Astrocyte (in vitro differentiated cells and primary cell): ENCODE measurements at regions not wholly inside any gene's neighbourhood (a gene's known extent, or its start where the extent isn't known, plus 50 kb on each side); places are given as distances from the start of the nearest gene placed in this dataset.

Source experiments
- DNase-seq: peaks from one replicate; pipeline ENCODE4 v3.0.0-alpha.2; 2010; ENCODE audit warnings: low read depth
- FAIRE-seq: peaks from 2 replicates; lab custom pipeline; 2011; peaks lifted over from hg19 to GRCh38; lab: Jason Lieb, UNC
- H2AFZ ChIP-seq: 2 replicates; pipeline ENCODE4 v1.6.0; 2012; ENCODE audit warnings: low read depth, low read length, inconsistent platforms
- H3K27ac ChIP-seq: 2 replicates; pipeline ENCODE4 v1.5.1; 2011; ENCODE audit warnings: low read depth, low read length, inconsistent platforms
- H3K27me3 ChIP-seq: 2 replicates; pipeline ENCODE4 v1.6.0; 2011; ENCODE audit warnings: low read length, inconsistent platforms; ENCODE audit not compliant: insufficient read depth
- H3K36me3 ChIP-seq: 2 replicates; pipeline ENCODE4 v1.5.1; 2011; ENCODE audit warnings: low read length, inconsistent platforms; ENCODE audit not compliant: insufficient read depth
- H3K4me1 ChIP-seq: 2 replicates; pipeline ENCODE4 v1.5.1; 2011; ENCODE audit warnings: low read length, inconsistent platforms; ENCODE audit not compliant: insufficient read depth
- H3K4me2 ChIP-seq: 2 replicates; pipeline ENCODE4 v1.6.0; 2012; ENCODE audit warnings: low read length, inconsistent platforms
- H3K4me3 ChIP-seq: 2 replicates; pipeline ENCODE4 v1.5.1; 2011; ENCODE audit warnings: low read depth, mild to moderate bottlenecking, low read length, inconsistent platforms; ENCODE audit not compliant: insufficient read depth
- H3K79me2 ChIP-seq: 2 replicates; pipeline ENCODE4 v1.6.0; 2012; ENCODE audit warnings: mild to moderate bottlenecking, low read length, inconsistent platforms; ENCODE audit not compliant: insufficient read depth
- H3K9ac ChIP-seq: 2 replicates; pipeline ENCODE4 v1.6.0; 2012; ENCODE audit warnings: mild to moderate bottlenecking, low read length, inconsistent platforms
- H3K9me3 ChIP-seq: 2 replicates; pipeline ENCODE4 v1.5.1; 2012; ENCODE audit warnings: low read depth, mild to moderate bottlenecking, low read length, inconsistent platforms; ENCODE audit not compliant: insufficient read depth
- H4K20me1 ChIP-seq: 2 replicates; pipeline ENCODE4 v1.6.0; 2012; ENCODE audit warnings: low read length, inconsistent platforms; ENCODE audit not compliant: insufficient read depth
- H3K27ac Mint-ChIP-seq: one replicate; pipeline ENCODE4 v1.8.0; 2021; ENCODE audit warnings: mild to moderate bottlenecking, mixed read lengths; ENCODE audit not compliant: unreplicated experiment
- H3K27me3 Mint-ChIP-seq: one replicate; pipeline ENCODE4 v1.8.0; 2021; ENCODE audit warnings: low read depth, mixed read lengths; ENCODE audit not compliant: unreplicated experiment
- H3K36me3 Mint-ChIP-seq: one replicate; pipeline ENCODE4 v1.8.0; 2021; ENCODE audit warnings: low read depth, mixed read lengths; ENCODE audit not compliant: unreplicated experiment
- H3K4me1 Mint-ChIP-seq: one replicate; pipeline ENCODE4 v1.8.0; 2021; ENCODE audit warnings: low read depth, mixed read lengths; ENCODE audit not compliant: unreplicated experiment
- H3K4me3 Mint-ChIP-seq: one replicate; pipeline ENCODE4 v1.8.0; 2021; ENCODE audit warnings: mild to moderate bottlenecking, moderate library complexity, mixed read lengths; ENCODE audit not compliant: unreplicated experiment
- H3K9me3 Mint-ChIP-seq: one replicate; pipeline ENCODE4 v1.8.0; 2021; ENCODE audit warnings: mild to moderate bottlenecking, mixed read lengths; ENCODE audit not compliant: unreplicated experiment
- CTCF ChIP-seq: IDR thresholded peaks from 2 replicates; pipeline ENCODE4 v1.5.1; 2011; ENCODE audit warnings: low read depth, mild to moderate bottlenecking, inconsistent platforms, low read length, moderate library complexity; ENCODE audit not compliant: insufficient read depth
- EZH2 ChIP-seq: IDR thresholded peaks from 2 replicates; pipeline ENCODE4 v1.6.1; 2012; ENCODE audit warnings: mild to moderate bottlenecking, low read length, inconsistent platforms; ENCODE audit not compliant: insufficient read depth

- H3K9me3 ChIP-seq = no peaks in the 10 kb centered on the region
- no peak for TF ChIP-seq CTCF
- no peak for TF ChIP-seq EZH2
- H3K9me3 Mint-ChIP-seq = no peaks in the 10 kb centered on the region
- no peaks in the 10 kb centered on the region for H4K20me1 ChIP-seq
- H3K36me3 Mint-ChIP-seq = no peaks in the 10 kb centered on the region
- no peak overlapping the region for H3K27ac ChIP-seq
- H3K4me1 Mint-ChIP-seq = peaks cover 3% of the 10 kb centered on the region
- peaks cover 4% of the 10 kb centered on the region for H3K27me3 Mint-ChIP-seq
- H3K27ac Mint-ChIP-seq = no peak overlapping the region
- H3K4me1 ChIP-seq = no peaks in the 10 kb centered on the region
- no peak overlapping the region for H3K4me3 ChIP-seq
- FAIRE-seq = no peak
- no peak overlapping the region for H3K9ac ChIP-seq
- no peaks in the 10 kb centered on the region for H3K27me3 ChIP-seq
- H2AFZ ChIP-seq = no peak overlapping the region
- no peaks in the 10 kb centered on the region for H3K79me2 ChIP-seq
- H3K4me3 Mint-ChIP-seq = no peak overlapping the region
- H3K4me2 ChIP-seq = no peak overlapping the region
- H3K36me3 ChIP-seq = no peaks in the 10 kb centered on the region
- DNase-seq = no peak
Measured at GRCh38 chr7:142331941-142332340, 74.1 kb upstream of the PRSS58 start.

GRCh38 chr7:142329062-142329790, 71.4 kb upstream of the PRSS58 start:
- no peak overlapping the region for H3K4me3 Mint-ChIP-seq
- peaks cover 6% of the 10 kb centered on the region for H3K4me1 Mint-ChIP-seq

More at GRCh38 chr7:142329062-142329790, 71.4 kb upstream of the PRSS58 start:
- no peaks in the 10 kb centered on the region for H3K4me1 ChIP-seq
- no peaks in the 10 kb centered on the region for H3K27me3 ChIP-seq
- no peaks in the 10 kb centered on the region for H3K9me3 ChIP-seq
- TF ChIP-seq EZH2 (no peak), CTCF (no peak)
- H3K4me2 ChIP-seq = no peak overlapping the region
- no peaks in the 10 kb centered on the region for H3K36me3 ChIP-seq
- no peak overlapping the region for H2AFZ ChIP-seq
- no peaks in the 10 kb centered on the region for H3K9me3 Mint-ChIP-seq
- no peak overlapping the region for H3K9ac ChIP-seq
- no peak overlapping the region for H3K27ac Mint-ChIP-seq
- no peaks in the 10 kb centered on the region for H4K20me1 ChIP-seq
- no peaks in the 10 kb centered on the region for H3K79me2 ChIP-seq
- H3K36me3 Mint-ChIP-seq = no peaks in the 10 kb centered on the region
- no peak overlapping the region for H3K4me3 ChIP-seq
- DNase-seq (no peak), FAIRE-seq (no peak)
- H3K27ac ChIP-seq = no peak overlapping the region
- H3K27me3 Mint-ChIP-seq = no peaks in the 10 kb centered on the region
